Mucosa of gallbladder (tissue), 1 donor: ENCODE measurements at regions not wholly inside any gene's neighbourhood (a gene's known extent, or its start where the extent isn't known, plus 50 kb on each side); places are given as distances from the start of the nearest gene placed in this dataset.

Experiments
- DNase-seq: peaks from one replicate; pipeline ENCODE4 v3.0.0-alpha.2; 2020; ENCODE audit warnings: low spot score
- donor health status: DM: no; HTN: no; CAD: no.

GRCh38 chr15:39336926-39337325, 244.0 kb upstream of the THBS1 start:
- no peak for DNase-seq

DNA sequence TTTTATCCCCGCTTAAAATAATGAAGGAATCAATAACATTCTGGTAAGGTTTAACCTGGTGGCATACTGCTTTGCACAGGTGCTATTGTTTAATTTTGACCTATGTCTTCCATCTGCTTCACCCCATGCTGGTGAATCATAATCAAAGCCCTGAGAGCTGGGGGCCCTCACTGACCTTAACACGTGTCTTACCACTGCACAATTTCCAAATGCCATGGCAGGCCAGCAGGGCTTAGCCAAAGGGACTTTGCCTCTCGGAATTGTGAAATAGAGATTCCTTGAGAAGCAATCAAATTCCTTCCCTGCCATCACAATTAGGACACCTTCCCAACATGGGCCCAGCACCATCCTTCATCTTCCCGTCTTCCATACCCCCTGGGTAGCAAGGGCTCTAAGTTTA, 242.6 kb upstream of the THBS1 start:
- DNase-seq, result peak; percentile 85

GRCh38 chr15:39340903-39341645, 239.8 kb upstream of the THBS1 start:
- DNase-seq, result no peak

DNA sequence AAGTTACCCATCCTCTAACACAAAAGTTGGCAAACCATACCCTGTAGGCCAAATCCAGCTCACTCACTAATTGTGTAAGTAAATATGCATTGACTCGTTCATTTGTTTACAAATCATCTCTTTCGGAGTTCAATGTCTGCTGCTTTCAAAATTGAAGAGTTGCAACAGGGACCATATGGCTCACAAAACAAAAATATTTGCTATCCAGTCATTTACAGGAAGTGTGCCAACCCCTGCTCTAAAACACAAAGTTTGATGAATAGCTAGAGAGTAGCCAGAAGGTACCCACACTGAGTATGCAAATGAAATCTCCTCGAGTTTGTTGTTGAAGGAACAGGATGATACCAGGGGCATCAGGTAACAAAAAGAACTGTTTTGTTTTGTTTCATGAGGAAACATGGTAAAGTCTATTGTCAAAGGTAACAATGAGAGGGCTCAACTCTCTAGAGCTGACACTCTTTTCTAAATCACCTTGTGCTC, 236.2 kb upstream of the THBS1 start:
- no peak for DNase-seq

DNA sequence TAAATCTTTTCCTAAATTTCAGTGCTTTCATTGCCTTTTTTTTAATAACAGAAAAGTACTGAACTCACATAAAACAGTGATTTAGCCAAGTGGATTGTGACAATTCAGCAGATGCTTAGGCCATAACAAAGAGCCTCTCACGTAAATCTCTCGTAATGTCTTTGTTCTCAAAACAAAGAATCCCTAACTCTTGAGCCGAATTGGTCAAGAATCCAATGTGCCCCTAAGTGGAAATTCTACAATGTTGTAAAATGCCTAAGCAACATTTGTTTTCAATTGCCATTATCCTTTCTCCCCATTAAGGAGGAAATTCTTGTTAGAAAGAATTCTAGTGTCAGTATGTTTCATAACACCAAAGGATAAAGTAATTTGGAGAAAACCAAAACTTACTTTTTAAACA, 235.7 kb upstream of the THBS1 start:
- DNase-seq, result no peak

GRCh38 chr15:39347453-39347852, 233.4 kb upstream of the THBS1 start:
- DNase-seq, result no peak

DNA sequence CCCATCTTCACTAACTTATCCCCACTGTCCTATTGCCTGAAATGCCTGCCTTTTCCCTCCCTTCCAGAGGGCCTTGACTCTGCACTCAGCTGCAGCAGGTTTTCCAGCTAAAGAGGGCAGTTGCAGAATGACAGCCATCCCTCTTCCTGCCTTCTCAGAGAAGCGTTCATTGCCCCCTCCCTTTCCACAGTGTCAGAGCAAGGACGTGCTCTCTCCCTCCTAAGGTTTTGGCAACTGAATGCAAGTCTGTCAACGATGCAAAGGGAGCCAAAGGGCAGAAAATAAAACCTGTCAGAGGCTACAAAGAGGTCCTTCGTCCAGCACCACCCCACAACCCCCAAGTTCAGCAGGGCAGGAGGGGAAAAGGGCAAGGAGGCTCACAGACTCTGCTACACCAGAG, 230.1 kb upstream of the THBS1 start:
- DNase-seq, result no peak

- DNase-seq, result no peak
These were observed 226.7 kb upstream of the THBS1 start for GRCh38 chr15:39354189-39354588.

GRCh38 chr15:39357480-39358268, 223.2 kb upstream of the THBS1 start:
- DNase-seq, result no peak

DNA sequence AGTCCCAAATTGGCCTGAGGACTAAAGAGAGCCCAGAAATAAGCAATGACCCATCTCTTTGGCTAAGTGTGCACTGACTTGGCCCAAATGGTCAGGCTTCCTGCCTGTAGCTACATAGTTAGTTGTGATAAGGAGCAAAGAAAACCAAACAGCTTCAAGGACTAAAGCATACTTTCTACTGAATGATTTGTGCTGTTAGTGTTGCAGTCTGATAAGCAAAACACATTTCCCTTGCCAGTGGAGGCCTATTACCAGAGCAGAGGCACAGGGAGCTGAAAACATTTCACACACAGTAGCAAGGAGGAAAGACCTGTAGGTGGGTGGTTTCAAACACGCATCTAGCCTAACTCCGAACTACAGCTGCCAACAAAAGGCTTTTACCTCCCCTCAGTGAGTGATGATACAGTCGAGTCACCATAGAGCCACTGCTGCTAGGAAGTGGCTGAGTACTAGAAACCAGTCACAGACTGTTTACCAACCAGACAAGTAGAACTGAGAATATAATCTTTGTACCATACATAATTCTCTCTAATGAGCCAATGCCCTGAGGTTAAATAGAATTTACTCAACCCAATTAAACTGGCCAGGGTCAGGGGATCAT, 222.3 kb upstream of the THBS1 start:
- no peak for DNase-seq

DNA sequence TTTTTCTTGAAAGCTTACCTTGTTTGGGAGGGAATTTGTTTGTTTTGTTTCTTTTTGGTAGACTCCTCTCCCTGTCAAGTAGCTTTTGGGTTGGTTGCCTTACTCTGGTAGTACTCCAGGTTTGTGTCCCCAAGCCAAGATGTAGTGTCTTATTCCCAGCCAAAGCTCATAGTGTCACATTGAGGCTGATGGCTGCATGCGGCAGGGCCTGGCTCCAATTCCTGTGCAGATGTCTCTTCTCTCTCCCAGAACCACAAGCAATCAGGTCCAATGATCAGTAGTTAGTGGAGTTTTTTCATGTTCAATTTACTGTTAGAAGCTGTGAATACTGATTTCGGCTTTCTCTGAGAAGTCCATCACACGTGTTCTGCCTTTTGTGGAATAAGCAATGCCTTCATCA, 221.1 kb upstream of the THBS1 start:
- no peak for DNase-seq

- peak; percentile 42 for DNase-seq
These were observed 220.4 kb upstream of the THBS1 start for GRCh38 chr15:39360452-39360851.

- no peak for DNase-seq
These were observed 219.4 kb upstream of the THBS1 start for GRCh38 chr15:39361497-39361896.

DNA sequence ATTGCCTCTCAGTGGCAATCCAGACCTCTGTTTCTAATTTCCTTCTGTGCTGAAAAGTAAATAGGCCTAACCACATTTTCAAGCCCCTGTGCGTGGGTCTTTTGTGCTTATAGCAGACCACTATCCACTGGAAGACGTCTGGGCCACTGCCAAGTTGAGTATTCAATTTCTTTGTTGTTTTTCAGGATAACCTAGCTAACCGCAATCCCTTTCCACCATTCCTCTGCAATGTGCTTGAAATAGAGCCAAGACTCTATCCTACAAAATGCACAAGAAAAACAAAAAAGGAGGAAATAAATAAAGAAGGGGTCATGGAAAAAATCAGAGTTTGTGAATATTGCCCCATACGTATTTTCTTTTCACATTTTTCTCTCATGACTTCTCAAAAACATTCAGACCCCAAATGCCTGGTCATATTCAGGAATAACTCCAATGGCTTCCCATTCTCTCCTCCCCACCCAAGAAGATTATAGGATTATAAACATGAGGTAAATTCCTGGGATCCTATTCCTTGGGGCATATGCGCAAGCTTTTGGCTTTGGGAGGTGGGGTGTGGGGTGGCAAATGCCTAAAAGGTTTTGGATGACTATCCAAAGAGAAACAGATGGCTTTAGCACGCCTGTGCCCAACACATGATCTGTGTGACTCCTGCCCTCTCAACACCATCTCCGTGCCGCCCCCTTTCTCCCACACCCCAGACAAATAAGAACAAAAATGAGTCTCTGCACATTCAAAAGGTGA, 217.9 kb upstream of the THBS1 start:
- no peak for DNase-seq

GRCh38 chr15:39363761-39364586, 216.9 kb upstream of the THBS1 start:
- DNase-seq, result no peak

DNA sequence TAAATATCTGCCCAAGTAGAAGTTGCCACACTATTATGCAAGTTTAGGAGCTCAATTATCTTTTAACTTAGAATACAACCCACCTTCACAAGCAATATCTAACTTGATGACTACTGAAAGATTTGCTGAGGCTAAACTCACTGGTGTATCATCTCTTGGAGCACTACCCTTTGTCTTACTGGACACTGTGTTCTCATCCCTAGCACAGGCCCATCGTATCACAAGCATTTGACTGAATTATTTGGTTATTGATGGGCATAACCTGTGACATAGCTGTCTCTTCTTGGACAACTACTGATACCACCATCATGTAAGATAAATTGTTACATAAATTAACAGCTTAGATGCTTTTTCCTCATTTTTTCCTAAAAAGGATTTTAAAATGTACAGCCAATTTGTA, 216.2 kb upstream of the THBS1 start:
- no peak for DNase-seq

GRCh38 chr15:39365161-39365560, 215.7 kb upstream of the THBS1 start:
- DNase-seq, result no peak

- DNase-seq, result no peak
These were observed 215.0 kb upstream of the THBS1 start for GRCh38 chr15:39365873-39366272.

- no peak for DNase-seq
These were observed 213.3 kb upstream of the THBS1 start for GRCh38 chr15:39367596-39367995.

DNA sequence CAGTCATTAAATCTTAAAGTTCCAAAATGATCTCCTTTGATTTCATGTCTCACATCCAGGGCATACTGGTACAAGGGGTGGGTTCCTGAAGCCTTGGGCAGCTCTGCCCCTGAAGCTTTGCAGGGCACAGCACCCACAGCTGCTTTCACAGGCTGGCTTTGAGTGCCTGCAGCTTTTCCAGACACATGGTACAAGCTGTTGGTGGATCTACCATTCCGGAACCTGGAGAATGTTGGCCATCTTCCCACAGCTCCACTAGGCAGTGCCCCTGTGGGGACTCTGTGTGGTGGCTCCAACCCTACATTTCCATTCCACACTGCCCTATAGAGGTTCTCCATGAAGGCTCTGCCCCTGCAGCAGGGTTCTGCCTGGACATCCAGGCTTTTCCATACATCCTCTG, 211.1 kb upstream of the THBS1 start:
- DNase-seq, result no peak

DNA sequence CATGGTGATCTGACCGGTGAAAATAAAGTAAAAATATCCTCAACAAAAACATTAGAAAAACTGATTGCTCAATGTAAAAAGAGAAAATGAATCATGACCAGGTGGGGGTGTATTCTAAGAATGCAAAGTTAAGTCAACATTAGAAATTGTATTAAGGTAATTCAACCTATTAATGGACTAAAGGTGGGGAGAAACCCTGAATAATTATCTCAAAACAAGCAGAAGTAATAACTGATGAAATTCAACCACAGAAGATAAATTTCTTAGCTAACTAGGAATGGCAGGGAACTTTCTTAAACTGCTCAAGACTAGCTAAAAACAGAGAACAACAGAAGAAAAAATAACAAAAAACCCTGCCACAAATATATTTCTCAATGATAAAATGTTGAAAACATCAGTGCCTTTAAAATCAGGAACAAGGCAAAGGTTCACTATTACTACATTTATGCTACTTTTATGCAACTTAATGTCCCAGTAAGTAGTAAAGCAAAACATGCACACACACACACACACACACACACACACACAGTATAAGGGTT, 204.4 kb upstream of the THBS1 start:
- DNase-seq, result no peak
